WERI-Rb-1 (cell line): ENCODE measurements at regions not wholly inside any gene's neighbourhood (a gene's known extent, or its start where the extent isn't known, plus 50 kb on each side); places are given as distances from the start of the nearest gene placed in this dataset.

Experiments
- DNase-seq: peaks from one replicate; pipeline ENCODE4 v3.0.0-alpha.2; 2020
- H3K27ac ChIP-seq: fragments of 250-450 bp; sonication (Bioruptor Pico); 2 replicates; pipeline ENCODE4 v1.5.1; 2020; ENCODE audit warnings: mild to moderate bottlenecking, moderate library complexity
- H3K27me3 ChIP-seq: fragments of 250-450 bp; sonication (Bioruptor Pico); 2 replicates; pipeline ENCODE4 v1.5.1; 2021; ENCODE audit warnings: mild to moderate bottlenecking, low read depth, moderate library complexity; ENCODE audit not compliant: insufficient read depth, severe bottlenecking
- H3K36me3 ChIP-seq: fragments of 250-450 bp; sonication (Bioruptor Pico); 2 replicates; pipeline ENCODE4 v1.5.1; 2020; ENCODE audit warnings: mild to moderate bottlenecking, moderate library complexity
- H3K4me3 ChIP-seq: 2 replicates; pipeline ENCODE4 v1.5.1; 2011; ENCODE audit warnings: low read depth, mild to moderate bottlenecking, control low read depth, low read length
- H3K9me3 ChIP-seq: fragments of 250-450 bp; sonication (Bioruptor Pico); 2 replicates; pipeline ENCODE4 v1.5.1; 2021; ENCODE audit warnings: mild to moderate bottlenecking, moderate library complexity; ENCODE audit not compliant: severe bottlenecking
- TF ChIP-seq, protein P1 (sequence below): IDR thresholded peaks from 2 replicates; pipeline ENCODE4 v1.5.1; 2011; ENCODE audit warnings: low read depth, mild to moderate bottlenecking, control low read depth, inconsistent platforms, low read length

- TF ChIP-seq, protein P1, sequence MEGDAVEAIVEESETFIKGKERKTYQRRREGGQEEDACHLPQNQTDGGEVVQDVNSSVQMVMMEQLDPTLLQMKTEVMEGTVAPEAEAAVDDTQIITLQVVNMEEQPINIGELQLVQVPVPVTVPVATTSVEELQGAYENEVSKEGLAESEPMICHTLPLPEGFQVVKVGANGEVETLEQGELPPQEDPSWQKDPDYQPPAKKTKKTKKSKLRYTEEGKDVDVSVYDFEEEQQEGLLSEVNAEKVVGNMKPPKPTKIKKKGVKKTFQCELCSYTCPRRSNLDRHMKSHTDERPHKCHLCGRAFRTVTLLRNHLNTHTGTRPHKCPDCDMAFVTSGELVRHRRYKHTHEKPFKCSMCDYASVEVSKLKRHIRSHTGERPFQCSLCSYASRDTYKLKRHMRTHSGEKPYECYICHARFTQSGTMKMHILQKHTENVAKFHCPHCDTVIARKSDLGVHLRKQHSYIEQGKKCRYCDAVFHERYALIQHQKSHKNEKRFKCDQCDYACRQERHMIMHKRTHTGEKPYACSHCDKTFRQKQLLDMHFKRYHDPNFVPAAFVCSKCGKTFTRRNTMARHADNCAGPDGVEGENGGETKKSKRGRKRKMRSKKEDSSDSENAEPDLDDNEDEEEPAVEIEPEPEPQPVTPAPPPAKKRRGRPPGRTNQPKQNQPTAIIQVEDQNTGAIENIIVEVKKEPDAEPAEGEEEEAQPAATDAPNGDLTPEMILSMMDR: no peak
- no peak for DNase-seq
- Histone ChIP-seq H3K36me3 (no peaks in the 10 kb centered on the region), H3K27me3 (peaks cover 29% of the 10 kb centered on the region), H3K4me3 (no peak overlapping the region), H3K9me3 (no peaks in the 10 kb centered on the region), H3K27ac (no peak overlapping the region)
Measured at GRCh38 chr16:8187782-8188372, 402.4 kb downstream of the TMEM114 start.

DNA sequence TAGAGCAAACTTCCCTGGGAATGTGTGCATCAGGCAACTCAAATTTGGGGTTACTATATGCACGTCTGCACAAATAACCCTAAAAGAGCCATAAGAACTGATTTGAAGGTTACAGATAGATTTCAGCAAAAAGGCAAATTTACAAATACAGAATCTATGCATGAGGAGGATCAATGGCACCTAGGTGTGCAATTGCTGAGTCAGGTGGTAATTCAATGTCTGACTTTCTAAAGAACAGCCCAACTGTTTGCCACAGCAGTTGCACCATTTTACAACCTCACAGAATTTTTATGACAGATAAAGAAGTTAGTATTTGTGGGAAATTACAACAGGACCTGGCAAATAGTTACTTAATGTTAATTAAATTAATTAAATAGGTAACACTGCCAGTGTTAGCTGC lies 405.5 kb downstream of the TMEM114 start:
- Histone ChIP-seq H3K4me3 (no peak overlapping the region), H3K9me3 (no peaks in the 10 kb centered on the region), H3K27ac (no peak overlapping the region), H3K27me3 (peaks cover 29% of the 10 kb centered on the region), H3K36me3 (no peaks in the 10 kb centered on the region)
- DNase-seq: no peak
- TF ChIP-seq, protein P1: no peak

- H3K27ac ChIP-seq: no peak overlapping the region
- no peak for DNase-seq
- H3K36me3 ChIP-seq: no peaks in the 10 kb centered on the region
- no peaks in the 10 kb centered on the region for H3K9me3 ChIP-seq
- H3K4me3 ChIP-seq: no peak overlapping the region
- H3K27me3 ChIP-seq: peaks cover 16% of the 10 kb centered on the region
- TF ChIP-seq, protein P1: no peak
Measured at GRCh38 chr16:8183176-8184099, 406.9 kb downstream of the TMEM114 start.

- TF ChIP-seq, protein P1: no peak
- DNase-seq: no peak
- Histone ChIP-seq H3K9me3 (no peaks in the 10 kb centered on the region), H3K4me3 (no peak overlapping the region), H3K27me3 (peaks cover 13% of the 10 kb centered on the region), H3K27ac (no peak overlapping the region), H3K36me3 (no peaks in the 10 kb centered on the region)
Measured at GRCh38 chr16:8182761-8183160, 407.6 kb downstream of the TMEM114 start.

GRCh38 chr16:8179615-8180014 lies 410.7 kb downstream of the TMEM114 start:
- Histone ChIP-seq H3K27ac (no peak overlapping the region), H3K4me3 (no peak overlapping the region), H3K36me3 (no peaks in the 10 kb centered on the region), H3K9me3 (no peaks in the 10 kb centered on the region), H3K27me3 (no peaks in the 10 kb centered on the region)
- no peak for DNase-seq
- TF ChIP-seq, protein P1: no peak
